ENCODE measurements at regions not wholly inside any gene's neighbourhood (a gene's known extent, or its start where the extent isn't known, plus 50 kb on each side); places are given as distances from the start of the nearest gene placed in this dataset.
"Not testable (repeated sequence)": the region's sequence is repeated elsewhere in the genome, so short reads cannot be mapped to it uniquely, and the experiment has no call there.

- no peak overlapping the region for H3K4me3 ChIP-seq (ENCODE audit: low read depth, low read length)
- TF ChIP-seq, protein P1, sequence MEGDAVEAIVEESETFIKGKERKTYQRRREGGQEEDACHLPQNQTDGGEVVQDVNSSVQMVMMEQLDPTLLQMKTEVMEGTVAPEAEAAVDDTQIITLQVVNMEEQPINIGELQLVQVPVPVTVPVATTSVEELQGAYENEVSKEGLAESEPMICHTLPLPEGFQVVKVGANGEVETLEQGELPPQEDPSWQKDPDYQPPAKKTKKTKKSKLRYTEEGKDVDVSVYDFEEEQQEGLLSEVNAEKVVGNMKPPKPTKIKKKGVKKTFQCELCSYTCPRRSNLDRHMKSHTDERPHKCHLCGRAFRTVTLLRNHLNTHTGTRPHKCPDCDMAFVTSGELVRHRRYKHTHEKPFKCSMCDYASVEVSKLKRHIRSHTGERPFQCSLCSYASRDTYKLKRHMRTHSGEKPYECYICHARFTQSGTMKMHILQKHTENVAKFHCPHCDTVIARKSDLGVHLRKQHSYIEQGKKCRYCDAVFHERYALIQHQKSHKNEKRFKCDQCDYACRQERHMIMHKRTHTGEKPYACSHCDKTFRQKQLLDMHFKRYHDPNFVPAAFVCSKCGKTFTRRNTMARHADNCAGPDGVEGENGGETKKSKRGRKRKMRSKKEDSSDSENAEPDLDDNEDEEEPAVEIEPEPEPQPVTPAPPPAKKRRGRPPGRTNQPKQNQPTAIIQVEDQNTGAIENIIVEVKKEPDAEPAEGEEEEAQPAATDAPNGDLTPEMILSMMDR (IDR thresholded peaks at IDR 0.05; ENCODE audit: borderline replicate concordance, insufficient read depth, low read depth, low read length) = no peak
These were observed 55.1 kb upstream of the TLR4 start for GRCh38 chr9:117649126-117649525.

DNA sequence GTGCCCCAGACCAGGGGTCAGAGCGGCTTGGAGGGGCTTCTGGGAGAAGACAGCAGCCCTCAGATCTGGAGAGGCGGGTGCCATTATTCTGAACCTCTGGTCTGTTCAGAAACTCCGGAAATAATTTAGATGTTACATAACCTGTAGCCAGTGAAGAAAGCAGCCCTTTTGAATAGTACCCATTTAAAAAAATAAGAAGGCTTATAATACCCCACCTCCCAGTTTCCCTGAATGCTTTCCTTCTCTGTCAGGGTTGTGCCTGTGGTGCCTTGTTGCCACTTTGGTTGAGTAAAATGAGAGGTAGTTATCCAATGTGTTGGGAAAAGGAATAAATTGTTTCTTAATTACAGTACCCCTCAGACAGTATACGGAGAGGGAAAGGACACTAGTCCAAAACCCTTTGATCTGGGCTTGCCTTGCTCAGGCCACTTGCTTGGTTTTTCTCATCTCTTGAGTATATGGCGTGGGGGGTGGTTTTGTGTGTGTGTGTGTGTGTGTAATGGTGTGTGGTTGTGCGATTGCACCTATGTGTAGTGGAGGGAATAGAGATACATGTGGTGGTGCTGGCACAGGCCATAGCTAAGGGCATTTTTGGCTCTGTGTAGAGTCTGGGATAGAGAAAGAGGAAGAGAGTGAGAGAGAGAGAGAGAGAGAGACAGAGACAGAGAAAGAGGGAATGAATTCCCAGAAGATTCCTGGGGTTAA is 59.1 kb upstream of the TLR4 start:
- TF ChIP-seq, protein P1 (IDR thresholded peaks at IDR 0.05; ENCODE audit: borderline replicate concordance, insufficient read depth, low read depth, low read length) = no peak
- no peak overlapping the region for H3K4me3 ChIP-seq (ENCODE audit: low read depth, low read length)

DNA sequence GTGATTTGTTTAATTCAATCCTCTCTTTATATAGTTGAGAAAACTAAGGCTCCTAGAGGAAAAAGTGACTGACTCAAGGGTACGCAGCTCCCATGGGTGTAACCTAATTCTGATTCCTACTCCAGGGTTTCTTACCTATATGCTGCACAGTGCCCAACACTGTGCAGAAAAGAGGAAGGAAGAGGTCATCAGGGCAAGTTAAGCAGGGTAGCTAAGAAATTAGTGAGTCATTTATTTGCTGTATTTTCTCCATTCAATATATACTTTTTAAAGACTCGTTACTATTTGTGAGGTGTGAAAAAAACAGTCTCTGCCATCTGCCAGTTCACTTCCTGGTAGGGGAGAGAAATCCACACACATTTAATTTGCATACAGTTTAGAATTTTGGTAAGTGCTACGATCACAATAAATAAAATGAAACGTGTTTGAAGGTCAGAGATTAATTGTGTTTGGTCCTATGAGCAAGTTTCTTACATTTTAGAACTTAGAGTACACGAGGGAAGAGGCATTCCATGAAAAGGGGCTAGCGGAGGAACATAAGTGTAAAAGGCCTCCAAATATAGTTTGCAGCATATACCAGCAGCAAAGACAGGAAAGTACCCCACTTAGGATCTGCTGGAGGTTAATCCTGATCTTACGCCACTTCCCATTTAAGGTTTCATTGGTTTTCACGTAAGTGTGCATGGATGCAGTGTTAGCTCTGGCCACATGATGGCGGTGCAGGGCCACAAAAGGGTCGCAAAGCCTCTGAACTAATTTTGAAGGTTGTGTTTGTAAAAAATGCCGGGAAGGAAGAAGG is 59.9 kb upstream of the TLR4 start:
- TF ChIP-seq, protein P1 (IDR thresholded peaks at IDR 0.05; ENCODE audit: borderline replicate concordance, insufficient read depth, low read depth, low read length) = peak; percentile 89
- H3K4me3 ChIP-seq (ENCODE audit: low read depth, low read length) = no peak overlapping the region

GRCh38 chr9:117643288-117643654 is 60.9 kb upstream of the TLR4 start:
- TF ChIP-seq, protein P1 (IDR thresholded peaks at IDR 0.05; ENCODE audit: borderline replicate concordance, insufficient read depth, low read depth, low read length) = no peak
- H3K4me3 ChIP-seq (ENCODE audit: low read depth, low read length) = no peak overlapping the region

GRCh38 chr9:117642571-117643287 is 61.5 kb upstream of the TLR4 start:
- not testable (repeated sequence) for H3K4me3 ChIP-seq (ENCODE audit: low read depth, low read length)

DNA sequence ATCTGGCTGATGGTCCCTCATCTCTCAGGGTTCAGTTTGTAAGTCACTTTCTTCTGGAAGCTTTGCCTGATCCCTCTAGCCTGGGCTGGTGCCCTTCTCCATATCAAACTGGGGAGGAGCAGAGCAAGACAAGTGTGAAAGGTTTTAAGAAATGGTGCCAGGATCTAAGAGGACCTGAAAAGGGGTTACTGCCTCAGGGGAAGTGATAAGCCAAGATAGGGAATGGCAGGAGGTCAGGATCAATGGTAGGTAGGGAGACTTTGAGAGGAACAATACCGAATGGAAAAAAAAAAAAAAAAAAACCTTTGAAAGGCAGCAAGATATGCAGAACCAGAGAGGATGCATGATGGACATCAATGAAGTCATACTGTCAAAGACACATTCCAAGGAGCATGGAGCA is 67.5 kb upstream of the TLR4 start:
- TF ChIP-seq, protein P1 (IDR thresholded peaks at IDR 0.05; ENCODE audit: borderline replicate concordance, insufficient read depth, low read depth, low read length) = no peak
- H3K4me3 ChIP-seq (ENCODE audit: low read depth, low read length) = no peak overlapping the region

DNA sequence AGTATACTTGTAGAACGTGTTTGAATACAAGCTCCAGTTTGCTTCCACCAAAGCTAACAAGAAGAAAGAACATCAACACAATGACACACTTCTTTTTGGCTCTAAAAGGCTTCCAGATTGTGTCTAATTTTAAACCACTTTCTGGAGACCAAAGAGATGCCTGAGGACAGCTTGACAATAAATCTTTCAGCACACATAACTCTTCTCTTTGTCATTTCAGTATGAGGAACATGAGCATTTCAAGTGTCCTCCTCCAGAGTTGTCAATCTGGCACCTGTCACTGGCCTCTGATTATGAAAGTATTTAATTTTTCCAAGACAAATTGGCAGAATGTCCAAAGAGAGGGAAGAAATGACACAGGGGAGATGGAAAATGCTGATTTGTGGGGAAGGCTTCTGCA is 79.0 kb upstream of the TLR4 start:
- TF ChIP-seq, protein P1 (IDR thresholded peaks at IDR 0.05; ENCODE audit: borderline replicate concordance, insufficient read depth, low read depth, low read length) = no peak
- no peak overlapping the region for H3K4me3 ChIP-seq (ENCODE audit: low read depth, low read length)
